ENCODE measurements at regions not wholly inside any gene's neighbourhood (a gene's known extent, or its start where the extent isn't known, plus 50 kb on each side); places are given as distances from the start of the nearest gene placed in this dataset.

- no peak for FAIRE-seq
- H3K79me2 ChIP-seq (ENCODE audit: control insufficient read depth, insufficient read depth, low read length): no peaks in the 10 kb centered on the region
- RAD21 ChIA-PET (ENCODE audit: unreplicated experiment): no interaction called here
- no peaks in the 10 kb centered on the region for H4K20me1 ChIP-seq (ENCODE audit: control insufficient read depth, insufficient read depth)
- in situ Hi-C loops (cut with MboI) (no loop called here), intact Hi-C loops (cut with micrococcal nuclease; ENCODE audit: unreplicated experiment) (no loop called here)
- no peak for ATAC-seq
- CTCF ChIA-PET: no interaction called here
- no peak for DNase-seq (ENCODE audit: low read depth, low spot score)
- no TSS peak for BruUV-seq (replicated peaks)
- POLR2A ChIA-PET: no interaction called here
- 34% methylated on average over 3 of the region's 3 CpGs for WGBS (ENCODE audit: insufficient coverage, insufficient replicate concordance, low lambda C conversion rate, missing lambda C conversion rate)
- no peaks in the 10 kb centered on the region for H3K36me3 ChIP-seq (ENCODE audit: control insufficient read depth in 2 of 2, insufficient read depth in 2 of 2, low read length in 1 of 2)
- H3K9ac ChIP-seq (ENCODE audit: control insufficient read depth, insufficient read depth, low read length): no peak overlapping the region
- no peak overlapping the region for H3K4me2 ChIP-seq (ENCODE audit: control insufficient read depth, insufficient read depth)
- no peaks in the 10 kb centered on the region for H3K27me3 ChIP-seq (replicated peaks in 1 of 2; ENCODE audit: control insufficient read depth in 2 of 2, insufficient read depth in 2 of 2, low read length in 1 of 2)
- SMC1A ChIA-PET (ENCODE audit: uncharacterized antibody, unreplicated experiment): interaction anchor here (1.5 to 1.9 kb wide), 2 partner anchors 10 to 14 kb away, joined by 4 to 6 read pairs; no protein-coding TSS in a partner anchor
- H3K4me1 ChIP-seq (ENCODE audit: control insufficient read depth, insufficient read depth, low read length): no peaks in the 10 kb centered on the region
- H2AFZ ChIP-seq (ENCODE audit: control insufficient read depth, low read depth, low read length): no peak overlapping the region
- no peak for TF ChIP-seq PKNOX1 (IDR thresholded peaks at IDR 0.05)
- TF ChIP-seq ZNF24 (IDR thresholded peaks at IDR 0.05): no peak
- H3K4me3 ChIP-seq: no peak overlapping the region
- no peaks in the 10 kb centered on the region for H3K9me3 ChIP-seq (replicated peaks; ENCODE audit: control insufficient read depth, insufficient read depth, low read length)
- no peak overlapping the region for H3K27ac ChIP-seq (ENCODE audit: control insufficient read depth, insufficient read depth)
Observed at GRCh38 chr13:61600360-61601033, 184.8 kb upstream of the PCDH20 start.

- ChIA-PET RAD21 (ENCODE audit: unreplicated experiment) (no interaction called here), POLR2A (no interaction called here)
Observed at GRCh38 chr13:61592489-61592888, 176.8 kb upstream of the PCDH20 start.

More at GRCh38 chr13:61592489-61592888, 176.8 kb upstream of the PCDH20 start:
- Histone ChIP-seq H3K36me3 (ENCODE audit: control insufficient read depth in 2 of 2, insufficient read depth in 2 of 2, low read length in 1 of 2) (no peaks in the 10 kb centered on the region), H3K79me2 (ENCODE audit: control insufficient read depth, insufficient read depth, low read length) (no peaks in the 10 kb centered on the region), H2AFZ (ENCODE audit: control insufficient read depth, low read depth, low read length) (no peak overlapping the region), H3K4me3 (no peak overlapping the region), H3K4me2 (ENCODE audit: control insufficient read depth, insufficient read depth) (no peak overlapping the region), H3K9me3 (replicated peaks; ENCODE audit: control insufficient read depth, insufficient read depth, low read length) (no peaks in the 10 kb centered on the region), H3K27ac (ENCODE audit: control insufficient read depth, insufficient read depth) (no peak overlapping the region), H3K27me3 (replicated peaks in 1 of 2; ENCODE audit: control insufficient read depth in 2 of 2, insufficient read depth in 2 of 2, low read length in 1 of 2) (no peaks in the 10 kb centered on the region), H3K9ac (ENCODE audit: control insufficient read depth, insufficient read depth, low read length) (no peak overlapping the region), H4K20me1 (ENCODE audit: control insufficient read depth, insufficient read depth) (no peaks in the 10 kb centered on the region), H3K4me1 (ENCODE audit: control insufficient read depth, insufficient read depth, low read length) (no peaks in the 10 kb centered on the region)
- 0% methylated on average over 2 of the region's 2 CpGs for WGBS (ENCODE audit: insufficient coverage, insufficient replicate concordance, low lambda C conversion rate, missing lambda C conversion rate)
- no peak for ATAC-seq
- in situ Hi-C loops (cut with MboI) (no loop called here), intact Hi-C loops (cut with micrococcal nuclease; ENCODE audit: unreplicated experiment) (no loop called here)
- DNase-seq (ENCODE audit: low read depth, low spot score): no peak
- TF ChIP-seq NR2C1 (IDR thresholded peaks at IDR 0.05): no peak
- no peak for TF ChIP-seq POLR2AphosphoS2 (IDR thresholded peaks at IDR 0.05; ENCODE audit: low read depth, low read length)
- SMC1A ChIA-PET (ENCODE audit: uncharacterized antibody, unreplicated experiment): no interaction called here
- CTCF ChIA-PET: no interaction called here
- no TSS peak for BruUV-seq (replicated peaks)
- FAIRE-seq: no peak
